Endodermal cell (in vitro differentiated cells): ENCODE measurements at regions not wholly inside any gene's neighbourhood (a gene's known extent, or its start where the extent isn't known, plus 50 kb on each side); places are given as distances from the start of the nearest gene placed in this dataset.

Experiments used
- DNase-seq: peaks from one replicate; pipeline ENCODE4 v3.0.0-alpha.2; 2017
- H3K27ac ChIP-seq: 2 replicates; pipeline ENCODE4 v1.5.1; 2013; ENCODE audit warnings: mild to moderate bottlenecking, low read depth, low read length, moderate library complexity
- H3K27me3 ChIP-seq: 2 replicates; pipeline ENCODE4 v1.6.1; 2013; ENCODE audit warnings: mild to moderate bottlenecking, low read length, moderate library complexity; ENCODE audit not compliant: insufficient read depth, control insufficient read depth, poor library complexity, severe bottlenecking
- H3K36me3 ChIP-seq: 2 replicates; pipeline ENCODE4 v1.7.0; 2013; ENCODE audit warnings: mild to moderate bottlenecking, low read length, moderate library complexity; ENCODE audit not compliant: control insufficient read depth, insufficient read depth
- H3K4me1 ChIP-seq: one replicate; pipeline ENCODE4 v1.7.0; 2013; ENCODE audit warnings: low read length; ENCODE audit not compliant: control insufficient read depth, insufficient read depth
- H3K4me3 ChIP-seq: 2 replicates; pipeline ENCODE4 v1.5.1; 2013; ENCODE audit warnings: mild to moderate bottlenecking, low read length, moderate library complexity
- H3K9ac ChIP-seq: 2 replicates; pipeline ENCODE4 v1.6.1; 2013; ENCODE audit warnings: mild to moderate bottlenecking, low read length, moderate library complexity; ENCODE audit not compliant: poor library complexity, severe bottlenecking; ENCODE audit errors: extremely low read depth
- H3K9me3 ChIP-seq: 2 replicates; pipeline ENCODE4 v1.6.1; 2013; ENCODE audit warnings: mild to moderate bottlenecking, low read length, moderate library complexity; ENCODE audit not compliant: control insufficient read depth
- H3K27ac Mint-ChIP-seq: 2 replicates; pipeline ENCODE4 v1.8.0; 2020; ENCODE audit warnings: mixed read lengths
- H3K27me3 Mint-ChIP-seq: 2 replicates; pipeline ENCODE4 v1.8.0; 2021; ENCODE audit warnings: mild to moderate bottlenecking, mixed read lengths; ENCODE audit not compliant: insufficient read depth
- H3K36me3 Mint-ChIP-seq: 2 replicates; pipeline ENCODE4 v1.8.0; 2020; ENCODE audit warnings: low read depth, mixed read lengths
- H3K4me1 Mint-ChIP-seq: 2 replicates; pipeline ENCODE4 v1.8.0; 2020; ENCODE audit warnings: mixed read lengths
- H3K4me3 Mint-ChIP-seq: 2 replicates; pipeline ENCODE4 v1.8.0; 2020; ENCODE audit warnings: mild to moderate bottlenecking, moderate library complexity, mixed read lengths
- H3K9me3 Mint-ChIP-seq: 2 replicates; pipeline ENCODE4 v1.8.0; 2020; ENCODE audit warnings: mild to moderate bottlenecking, mixed read lengths
- WGBS, 2 experiments: methylation state at CpG; one replicate each; pipeline versions ENCODE4 v1.1.5 to v1.1.7; 2013; ENCODE audit warnings: missing lambda C conversion rate in 2 of 2, mixed read lengths in 1 of 2; ENCODE audit not compliant: insufficient coverage in 1 of 2, insufficient read length in 1 of 2; 5-methylcytosine and 5-hydroxymethylcytosine counted together
- TF ChIP-seq, protein P1 (sequence below): fragments of 200-600 bp; sonication (generic); conservative IDR thresholded peaks from 2 replicates; pipeline ENCODE4 v1.5.0; 2021; ENCODE audit warnings: antibody characterized with exemption, mild to moderate bottlenecking

DNA sequence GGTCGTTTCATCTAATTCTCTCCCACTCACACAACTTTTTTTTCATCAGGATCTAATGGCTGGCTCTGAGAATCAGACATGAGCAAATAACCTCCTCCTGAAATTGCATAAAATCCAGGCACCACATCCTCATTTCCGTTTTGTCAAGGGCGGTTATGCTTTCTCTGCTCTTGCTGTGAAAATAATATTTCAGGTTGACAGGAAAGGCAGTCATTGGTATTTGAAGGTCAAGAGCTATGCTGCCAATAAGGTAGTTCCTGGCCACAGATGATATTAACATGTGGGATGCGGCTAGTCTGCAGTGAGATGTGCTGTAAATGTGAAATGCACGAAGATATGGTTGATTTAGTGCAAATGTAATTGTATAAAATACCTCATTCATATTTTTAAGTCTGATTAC, 870.2 kb upstream of the TMEM132C start:
- no peaks in the 10 kb centered on the region for H3K9me3 ChIP-seq
- H3K27me3 Mint-ChIP-seq = peaks cover 84% of the 10 kb centered on the region
- H3K4me1 ChIP-seq = no peaks in the 10 kb centered on the region
- peaks cover 56% of the 10 kb centered on the region for H3K27me3 ChIP-seq
- no peaks in the 10 kb centered on the region for H3K36me3 Mint-ChIP-seq
- H3K4me3 Mint-ChIP-seq = no peak overlapping the region
- H3K9me3 Mint-ChIP-seq = no peaks in the 10 kb centered on the region
- TF ChIP-seq, protein P1, sequence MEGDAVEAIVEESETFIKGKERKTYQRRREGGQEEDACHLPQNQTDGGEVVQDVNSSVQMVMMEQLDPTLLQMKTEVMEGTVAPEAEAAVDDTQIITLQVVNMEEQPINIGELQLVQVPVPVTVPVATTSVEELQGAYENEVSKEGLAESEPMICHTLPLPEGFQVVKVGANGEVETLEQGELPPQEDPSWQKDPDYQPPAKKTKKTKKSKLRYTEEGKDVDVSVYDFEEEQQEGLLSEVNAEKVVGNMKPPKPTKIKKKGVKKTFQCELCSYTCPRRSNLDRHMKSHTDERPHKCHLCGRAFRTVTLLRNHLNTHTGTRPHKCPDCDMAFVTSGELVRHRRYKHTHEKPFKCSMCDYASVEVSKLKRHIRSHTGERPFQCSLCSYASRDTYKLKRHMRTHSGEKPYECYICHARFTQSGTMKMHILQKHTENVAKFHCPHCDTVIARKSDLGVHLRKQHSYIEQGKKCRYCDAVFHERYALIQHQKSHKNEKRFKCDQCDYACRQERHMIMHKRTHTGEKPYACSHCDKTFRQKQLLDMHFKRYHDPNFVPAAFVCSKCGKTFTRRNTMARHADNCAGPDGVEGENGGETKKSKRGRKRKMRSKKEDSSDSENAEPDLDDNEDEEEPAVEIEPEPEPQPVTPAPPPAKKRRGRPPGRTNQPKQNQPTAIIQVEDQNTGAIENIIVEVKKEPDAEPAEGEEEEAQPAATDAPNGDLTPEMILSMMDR = no peak
- H3K27ac ChIP-seq = no peak overlapping the region
- H3K4me1 Mint-ChIP-seq = peaks cover 13% of the 10 kb centered on the region
- H3K9ac ChIP-seq = no peak overlapping the region
- no peaks in the 10 kb centered on the region for H3K36me3 ChIP-seq
- H3K4me3 ChIP-seq = no peak overlapping the region
- H3K27ac Mint-ChIP-seq = no peak overlapping the region
- no peak for DNase-seq
- WGBS, 2 experiments = 85 to 95% methylated on average over 3 to 5 of the region's 5 CpGs

DNA sequence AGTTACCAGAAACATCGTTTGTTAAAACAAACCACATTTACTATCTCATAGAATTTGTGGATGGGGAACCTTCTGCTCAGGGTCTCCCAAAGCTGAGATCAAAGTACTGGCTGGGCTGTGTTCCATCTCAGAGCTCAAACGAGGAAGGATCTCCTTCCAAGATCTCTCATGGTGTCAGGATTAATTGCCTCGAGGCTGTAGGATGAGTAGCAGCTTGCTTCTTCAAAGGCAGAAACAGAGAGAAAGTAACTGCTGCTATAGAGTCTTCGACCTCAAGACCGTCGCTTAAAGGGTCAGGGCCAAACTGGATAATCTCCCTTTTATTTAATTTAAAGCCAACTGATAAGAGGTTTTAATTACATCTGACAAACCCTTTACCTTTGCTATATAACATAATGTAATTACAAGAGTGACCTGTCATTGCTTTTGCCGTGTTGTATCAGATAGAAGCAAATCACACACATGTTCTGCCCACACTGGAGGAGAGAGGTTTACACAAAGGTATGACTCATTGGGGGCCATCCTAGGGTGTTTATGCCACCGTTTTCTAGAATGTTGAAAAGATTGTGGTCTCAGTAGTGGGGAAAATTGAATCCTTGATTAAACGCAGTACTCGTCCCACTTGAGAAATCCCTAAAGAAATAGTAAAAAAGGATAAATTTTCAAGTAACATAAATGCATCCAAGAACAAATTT, 868.8 kb upstream of the TMEM132C start:
- Mint-ChIP-seq H3K27ac (no peak overlapping the region), H3K9me3 (no peaks in the 10 kb centered on the region), H3K4me3 (no peak overlapping the region), H3K4me1 (peaks cover 13% of the 10 kb centered on the region), H3K27me3 (peaks cover 81% of the 10 kb centered on the region), H3K36me3 (no peaks in the 10 kb centered on the region)
- no peaks in the 10 kb centered on the region for H3K4me1 ChIP-seq
- H3K27ac ChIP-seq = no peak overlapping the region
- no peaks in the 10 kb centered on the region for H3K9me3 ChIP-seq
- peaks cover 60% of the 10 kb centered on the region for H3K27me3 ChIP-seq
- H3K4me3 ChIP-seq = no peak overlapping the region
- H3K9ac ChIP-seq = no peak overlapping the region
- 64 to 69% methylated on average over 4 to 8 of the region's 10 CpGs for WGBS, 2 experiments
- TF ChIP-seq, protein P1 = no peak
- H3K36me3 ChIP-seq = no peaks in the 10 kb centered on the region
- no peak for DNase-seq

DNA sequence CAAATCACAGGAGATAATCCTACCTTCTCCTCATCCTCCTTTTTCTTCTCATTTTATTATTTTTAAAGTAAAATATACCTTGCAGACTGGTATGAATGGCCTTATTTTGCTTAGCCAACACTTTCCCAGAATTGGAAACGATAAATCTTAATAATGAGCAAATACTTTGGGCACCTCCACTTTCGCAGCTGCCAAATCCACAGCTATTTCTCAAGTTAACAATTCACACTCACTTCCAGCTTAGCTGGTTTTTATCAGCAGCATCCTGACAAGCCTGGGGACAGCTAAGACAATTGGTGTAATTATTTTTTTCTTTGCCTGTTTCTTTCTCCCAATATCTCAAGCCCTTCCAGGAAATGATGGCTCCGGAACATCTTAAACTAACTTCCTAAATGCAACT, 867.5 kb upstream of the TMEM132C start:
- H3K27ac Mint-ChIP-seq = no peak overlapping the region
- peaks cover 13% of the 10 kb centered on the region for H3K4me1 Mint-ChIP-seq
- no peaks in the 10 kb centered on the region for H3K4me1 ChIP-seq
- no peak overlapping the region for H3K4me3 Mint-ChIP-seq
- H3K36me3 Mint-ChIP-seq = no peaks in the 10 kb centered on the region
- no peak overlapping the region for H3K4me3 ChIP-seq
- H3K9me3 Mint-ChIP-seq = no peaks in the 10 kb centered on the region
- TF ChIP-seq, protein P1 = no peak
- no peak overlapping the region for H3K9ac ChIP-seq
- no peak for DNase-seq
- H3K27me3 ChIP-seq = peaks cover 60% of the 10 kb centered on the region
- 79 to 83% methylated on average over 2 to 3 of the region's 3 CpGs for WGBS, 2 experiments
- H3K27me3 Mint-ChIP-seq = peaks cover 84% of the 10 kb centered on the region
- no peaks in the 10 kb centered on the region for H3K36me3 ChIP-seq
- H3K9me3 ChIP-seq = no peaks in the 10 kb centered on the region
- no peak overlapping the region for H3K27ac ChIP-seq
